ENCODE measurements at regions not wholly inside any gene's neighbourhood (a gene's known extent, or its start where the extent isn't known, plus 50 kb on each side); places are given as distances from the start of the nearest gene placed in this dataset.

DNA sequence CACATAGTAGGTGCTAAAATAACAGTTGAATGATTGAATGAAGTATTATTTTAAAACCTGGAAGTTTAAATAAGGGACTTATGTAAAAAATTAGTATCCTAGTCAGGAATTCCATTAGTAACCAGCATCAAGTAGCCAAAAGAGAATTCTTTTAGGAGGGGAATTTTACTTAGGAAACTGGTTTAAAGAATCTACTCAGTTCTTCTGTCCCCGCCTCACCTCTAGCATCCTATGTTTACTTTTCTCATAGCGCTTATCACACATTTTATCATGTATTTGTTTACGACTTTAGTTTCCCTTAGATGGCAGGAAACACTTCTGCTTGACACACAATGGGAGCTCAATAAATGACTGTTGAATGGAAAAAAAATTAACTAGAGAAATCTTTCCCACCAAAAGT is 229.0 kb downstream of the KLF5 start:
- no peak overlapping the region for H3K9ac ChIP-seq (ENCODE audit: low read depth, low read length)
- H3K9me3 ChIP-seq (ENCODE audit: insufficient read depth, low read depth, low read length), result no peaks in the 10 kb centered on the region
- no peaks in the 10 kb centered on the region for H3K27me3 ChIP-seq (ENCODE audit: insufficient read depth, low read length)
- WGBS, result 91% methylated on average over 3 of the region's 3 CpGs
- H3K27ac ChIP-seq (ENCODE audit: low read depth, low read length), result no peak overlapping the region
- no peak overlapping the region for H3K4me3 ChIP-seq (ENCODE audit: low read length)
- no peaks in the 10 kb centered on the region for H3K36me3 ChIP-seq (ENCODE audit: insufficient read depth, low read length)
- H3K4me1 ChIP-seq (ENCODE audit: insufficient read depth, low read length), result no peaks in the 10 kb centered on the region

GRCh38 chr13:73286942-73287620 is 228.3 kb downstream of the KLF5 start:
- WGBS, result 96% methylated on average over 10 of the region's 10 CpGs
- no peaks in the 10 kb centered on the region for H3K4me1 ChIP-seq (ENCODE audit: insufficient read depth, low read length)
- no peak overlapping the region for H3K9ac ChIP-seq (ENCODE audit: low read depth, low read length)
- H3K4me3 ChIP-seq (ENCODE audit: low read length), result no peak overlapping the region
- no peak overlapping the region for H3K27ac ChIP-seq (ENCODE audit: low read depth, low read length)
- no peaks in the 10 kb centered on the region for H3K27me3 ChIP-seq (ENCODE audit: insufficient read depth, low read length)
- no peaks in the 10 kb centered on the region for H3K36me3 ChIP-seq (ENCODE audit: insufficient read depth, low read length)
- no peaks in the 10 kb centered on the region for H3K9me3 ChIP-seq (ENCODE audit: insufficient read depth, low read depth, low read length)

GRCh38 chr13:73286177-73286576 is 227.4 kb downstream of the KLF5 start:
- H3K4me1 ChIP-seq (ENCODE audit: insufficient read depth, low read length), result no peaks in the 10 kb centered on the region
- no peaks in the 10 kb centered on the region for H3K27me3 ChIP-seq (ENCODE audit: insufficient read depth, low read length)
- no peak overlapping the region for H3K9ac ChIP-seq (ENCODE audit: low read depth, low read length)
- H3K36me3 ChIP-seq (ENCODE audit: insufficient read depth, low read length), result no peaks in the 10 kb centered on the region
- no peaks in the 10 kb centered on the region for H3K9me3 ChIP-seq (ENCODE audit: insufficient read depth, low read depth, low read length)
- H3K27ac ChIP-seq (ENCODE audit: low read depth, low read length), result no peak overlapping the region
- no peak overlapping the region for H3K4me3 ChIP-seq (ENCODE audit: low read length)
- WGBS, result 97% methylated on average over 5 of the region's 5 CpGs

DNA sequence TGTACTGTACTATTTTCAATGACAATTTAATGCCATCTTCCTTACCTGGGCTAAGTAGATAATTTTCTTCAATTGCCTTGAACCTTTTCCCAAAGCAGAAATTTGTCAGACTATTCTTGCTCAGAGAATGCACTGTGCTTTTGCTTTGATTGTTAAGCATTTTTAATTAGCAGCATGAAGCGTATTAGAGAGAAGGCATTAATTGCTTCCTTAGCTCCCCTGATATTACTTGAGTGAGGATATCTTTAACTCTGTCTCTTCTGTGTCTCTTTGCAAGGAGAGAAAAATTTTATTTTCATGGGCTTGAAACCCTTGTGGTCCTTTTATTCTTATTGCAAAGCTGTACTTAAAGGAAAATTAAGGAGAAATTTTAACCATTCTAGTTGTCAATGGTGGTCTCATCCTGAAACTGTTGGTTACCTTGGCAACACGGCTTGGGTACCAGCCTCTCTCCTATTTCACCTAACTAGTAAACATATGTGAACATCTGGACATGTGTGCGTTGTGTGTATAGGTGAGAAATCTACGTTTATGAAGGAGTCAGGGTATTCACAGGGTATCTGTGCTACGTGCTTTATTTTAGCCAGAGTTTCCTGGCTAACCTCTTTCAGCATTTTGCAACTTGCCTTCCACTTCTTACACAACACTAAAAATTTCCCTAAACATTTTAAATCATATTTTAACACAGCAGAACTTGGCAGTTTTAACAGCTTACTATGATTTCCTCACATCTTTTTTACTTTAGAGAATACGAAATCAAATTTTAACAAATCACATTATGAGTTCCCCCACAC is 225.5 kb downstream of the KLF5 start:
- Histone ChIP-seq H3K36me3 (ENCODE audit: insufficient read depth, low read length) (no peaks in the 10 kb centered on the region), H3K9me3 (ENCODE audit: insufficient read depth, low read depth, low read length) (no peaks in the 10 kb centered on the region), H3K27me3 (ENCODE audit: insufficient read depth, low read length) (no peaks in the 10 kb centered on the region), H3K27ac (ENCODE audit: low read depth, low read length) (no peak overlapping the region), H3K4me3 (ENCODE audit: low read length) (no peak overlapping the region), H3K4me1 (ENCODE audit: insufficient read depth, low read length) (no peaks in the 10 kb centered on the region), H3K9ac (ENCODE audit: low read depth, low read length) (no peak overlapping the region)
- 95% methylated on average over 5 of the region's 6 CpGs for WGBS

DNA sequence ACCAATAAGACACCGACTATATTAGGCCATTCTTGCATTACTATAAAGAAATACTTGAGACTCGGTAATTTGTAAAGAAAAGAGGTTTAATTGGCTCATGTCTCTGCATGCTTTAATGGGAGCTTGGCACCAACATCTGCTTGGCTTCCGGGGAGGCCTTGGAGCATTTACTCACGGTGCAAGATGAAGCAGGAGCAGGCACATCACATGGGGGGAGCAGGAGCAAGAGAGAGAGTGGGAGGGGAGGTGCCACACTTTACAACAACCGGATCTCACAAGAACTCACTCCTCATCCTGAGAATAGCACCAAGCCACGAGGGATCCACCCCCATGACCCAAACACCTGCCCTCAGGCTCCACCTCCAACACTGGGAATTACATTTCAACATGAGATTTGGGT is 224.8 kb downstream of the KLF5 start:
- Histone ChIP-seq H3K27me3 (ENCODE audit: insufficient read depth, low read length) (no peaks in the 10 kb centered on the region), H3K36me3 (ENCODE audit: insufficient read depth, low read length) (no peaks in the 10 kb centered on the region), H3K4me1 (ENCODE audit: insufficient read depth, low read length) (no peaks in the 10 kb centered on the region), H3K9me3 (ENCODE audit: insufficient read depth, low read depth, low read length) (no peaks in the 10 kb centered on the region), H3K4me3 (ENCODE audit: low read length) (no peak overlapping the region), H3K9ac (ENCODE audit: low read depth, low read length) (no peak overlapping the region), H3K27ac (ENCODE audit: low read depth, low read length) (no peak overlapping the region)
- 92% methylated on average over 4 of the region's 6 CpGs for WGBS

GRCh38 chr13:73281746-73282145 is 222.9 kb downstream of the KLF5 start:
- H3K27me3 ChIP-seq (ENCODE audit: insufficient read depth, low read length), result no peaks in the 10 kb centered on the region
- 94% methylated on average over 2 of the region's 2 CpGs for WGBS
- H3K9ac ChIP-seq (ENCODE audit: low read depth, low read length), result no peak overlapping the region
- H3K4me3 ChIP-seq (ENCODE audit: low read length), result no peak overlapping the region
- H3K9me3 ChIP-seq (ENCODE audit: insufficient read depth, low read depth, low read length), result no peaks in the 10 kb centered on the region
- no peaks in the 10 kb centered on the region for H3K36me3 ChIP-seq (ENCODE audit: insufficient read depth, low read length)
- H3K27ac ChIP-seq (ENCODE audit: low read depth, low read length), result no peak overlapping the region
- no peaks in the 10 kb centered on the region for H3K4me1 ChIP-seq (ENCODE audit: insufficient read depth, low read length)

- no peaks in the 10 kb centered on the region for H3K4me1 ChIP-seq (ENCODE audit: insufficient read depth, low read length)
- no peaks in the 10 kb centered on the region for H3K9me3 ChIP-seq (ENCODE audit: insufficient read depth, low read depth, low read length)
- no peaks in the 10 kb centered on the region for H3K27me3 ChIP-seq (ENCODE audit: insufficient read depth, low read length)
- H3K27ac ChIP-seq (ENCODE audit: low read depth, low read length), result no peak overlapping the region
- no CpG with 5 or more reads among the region's 1 CpG for WGBS
- no peaks in the 10 kb centered on the region for H3K36me3 ChIP-seq (ENCODE audit: insufficient read depth, low read length)
- H3K9ac ChIP-seq (ENCODE audit: low read depth, low read length), result no peak overlapping the region
- H3K4me3 ChIP-seq (ENCODE audit: low read length), result no peak overlapping the region
Measured at GRCh38 chr13:73278186-73278585, 219.4 kb downstream of the KLF5 start.

DNA sequence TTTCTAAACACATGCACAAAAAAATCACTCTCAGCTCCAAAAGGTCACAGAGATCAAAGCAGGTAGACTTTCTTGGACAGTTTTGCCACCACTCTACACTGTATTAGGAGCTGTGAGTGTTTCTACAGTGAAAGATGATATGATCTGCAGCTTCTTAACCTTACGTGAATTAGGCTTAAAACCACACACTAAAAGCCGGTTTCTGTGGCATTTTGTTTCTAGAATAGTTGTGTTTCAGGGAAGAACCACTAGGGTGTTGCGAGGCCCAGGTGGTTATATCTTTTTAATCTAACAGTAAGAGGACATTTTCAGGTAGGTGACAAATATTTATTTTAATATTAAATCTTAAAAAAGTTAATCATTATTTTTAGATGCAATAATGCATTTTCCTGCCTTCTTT is 216.4 kb downstream of the KLF5 start:
- Histone ChIP-seq H3K9ac (ENCODE audit: low read depth, low read length) (no peak overlapping the region), H3K36me3 (ENCODE audit: insufficient read depth, low read length) (no peaks in the 10 kb centered on the region), H3K27me3 (ENCODE audit: insufficient read depth, low read length) (no peaks in the 10 kb centered on the region), H3K9me3 (ENCODE audit: insufficient read depth, low read depth, low read length) (no peaks in the 10 kb centered on the region), H3K27ac (ENCODE audit: low read depth, low read length) (no peak overlapping the region), H3K4me3 (ENCODE audit: low read length) (no peak overlapping the region), H3K4me1 (ENCODE audit: insufficient read depth, low read length) (no peaks in the 10 kb centered on the region)
- 95% methylated on average over 2 of the region's 3 CpGs for WGBS

GRCh38 chr13:73274147-73274546 is 215.3 kb downstream of the KLF5 start:
- Histone ChIP-seq H3K36me3 (ENCODE audit: insufficient read depth, low read length) (no peaks in the 10 kb centered on the region), H3K4me1 (ENCODE audit: insufficient read depth, low read length) (no peaks in the 10 kb centered on the region), H3K9ac (ENCODE audit: low read depth, low read length) (no peak overlapping the region), H3K27me3 (ENCODE audit: insufficient read depth, low read length) (no peaks in the 10 kb centered on the region), H3K9me3 (ENCODE audit: insufficient read depth, low read depth, low read length) (no peaks in the 10 kb centered on the region), H3K4me3 (ENCODE audit: low read length) (no peak overlapping the region), H3K27ac (ENCODE audit: low read depth, low read length) (no peak overlapping the region)
- WGBS, result 100% methylated on average over 2 of the region's 2 CpGs

DNA sequence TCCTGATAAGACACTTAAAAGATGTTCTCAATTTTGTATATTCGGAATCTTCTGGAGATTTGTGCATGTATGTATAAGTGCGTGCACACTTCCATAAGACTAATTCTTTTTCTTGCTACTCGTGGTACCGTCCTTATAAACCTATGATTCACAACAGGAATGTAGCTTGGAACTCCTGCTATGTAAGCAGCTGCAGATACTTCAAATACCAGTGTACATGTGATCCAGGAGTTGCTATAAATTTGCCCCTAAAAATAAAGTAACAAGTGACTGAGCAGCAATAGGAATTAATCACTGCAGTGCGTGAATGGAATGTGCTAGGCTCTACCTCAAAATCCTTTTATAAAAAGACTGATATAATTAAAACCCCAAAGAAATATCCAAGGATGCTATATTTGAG is 214.9 kb downstream of the KLF5 start:
- no peaks in the 10 kb centered on the region for H3K27me3 ChIP-seq (ENCODE audit: insufficient read depth, low read length)
- no peak overlapping the region for H3K27ac ChIP-seq (ENCODE audit: low read depth, low read length)
- no peak overlapping the region for H3K4me3 ChIP-seq (ENCODE audit: low read length)
- 98% methylated on average over 4 of the region's 5 CpGs for WGBS
- no peak overlapping the region for H3K9ac ChIP-seq (ENCODE audit: low read depth, low read length)
- no peaks in the 10 kb centered on the region for H3K4me1 ChIP-seq (ENCODE audit: insufficient read depth, low read length)
- H3K9me3 ChIP-seq (ENCODE audit: insufficient read depth, low read depth, low read length), result no peaks in the 10 kb centered on the region
- H3K36me3 ChIP-seq (ENCODE audit: insufficient read depth, low read length), result no peaks in the 10 kb centered on the region

DNA sequence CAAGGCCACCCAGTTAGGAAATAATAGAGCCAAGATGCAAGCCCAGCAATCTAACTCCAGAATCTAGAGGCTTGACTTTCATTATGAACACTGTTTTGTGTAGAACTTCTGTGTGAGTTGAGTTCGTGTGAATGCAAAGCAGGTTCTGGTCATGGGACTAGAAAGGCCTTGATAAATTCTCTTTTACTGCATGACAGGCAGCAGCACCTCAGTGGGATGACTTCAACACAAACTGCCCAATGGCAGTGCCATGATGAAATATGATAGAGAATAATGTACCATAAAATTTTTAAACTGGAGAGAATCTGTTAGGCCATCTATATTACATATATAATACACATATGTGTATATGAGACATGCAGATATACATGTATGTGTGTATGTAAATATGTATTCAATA is 214.5 kb downstream of the KLF5 start:
- Histone ChIP-seq H3K27ac (ENCODE audit: low read depth, low read length) (no peak overlapping the region), H3K9ac (ENCODE audit: low read depth, low read length) (no peak overlapping the region), H3K4me1 (ENCODE audit: insufficient read depth, low read length) (no peaks in the 10 kb centered on the region), H3K4me3 (ENCODE audit: low read length) (no peak overlapping the region), H3K9me3 (ENCODE audit: insufficient read depth, low read depth, low read length) (no peaks in the 10 kb centered on the region), H3K27me3 (ENCODE audit: insufficient read depth, low read length) (no peaks in the 10 kb centered on the region), H3K36me3 (ENCODE audit: insufficient read depth, low read length) (no peaks in the 10 kb centered on the region)
- 92% methylated on average over 1 of the region's 1 CpG for WGBS

All from HUES64 (cell line).